Breast epithelium (tissue), 3 donors: ENCODE measurements at regions not wholly inside any gene's neighbourhood (a gene's known extent, or its start where the extent isn't known, plus 50 kb on each side); places are given as distances from the start of the nearest gene placed in this dataset.

ENCODE experiments used
- CTCF ChIP-seq, 3 donors: fragments of 450-650 bp; IDR thresholded peaks; one replicate each; pipeline ENCODE4 v1.5.1; 2016 to 2017; ENCODE audit warnings: antibody characterized with exemption in 3 of 3, mild to moderate bottlenecking in 3 of 3, moderate library complexity in 3 of 3
- POLR2A ChIP-seq: fragments of 450-650 bp; IDR thresholded peaks from one replicate; pipeline ENCODE4 v1.6.1; 2016; ENCODE audit warnings: antibody characterized with exemption, mild to moderate bottlenecking, moderate library complexity

DNA sequence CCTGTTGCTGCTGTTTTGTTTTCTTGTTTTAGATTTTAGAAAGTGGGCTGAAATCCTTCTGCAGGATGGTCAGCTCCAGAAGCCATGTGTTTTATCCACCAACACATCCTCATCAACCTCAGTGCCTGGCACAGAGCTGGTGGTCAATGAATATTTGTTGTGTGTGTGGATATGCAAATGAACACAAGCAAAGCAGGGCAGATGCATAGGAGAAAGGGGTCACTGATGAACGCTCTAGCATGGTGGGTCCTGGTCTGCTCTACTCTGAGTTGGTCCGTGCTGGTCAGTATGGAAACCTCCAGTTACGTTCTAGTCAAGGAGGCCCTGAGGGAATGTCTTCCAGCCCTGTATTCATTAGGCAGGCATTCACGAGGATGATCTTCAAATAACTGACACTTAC lies 682.5 kb downstream of the QKI start:
- TF ChIP-seq POLR2A (no peak), CTCF (IDR thresholded peaks at IDR 0.05) (no peak)
